ENCODE measurements at regions not wholly inside any gene's neighbourhood (a gene's known extent, or its start where the extent isn't known, plus 50 kb on each side); places are given as distances from the start of the nearest gene placed in this dataset.

DNA sequence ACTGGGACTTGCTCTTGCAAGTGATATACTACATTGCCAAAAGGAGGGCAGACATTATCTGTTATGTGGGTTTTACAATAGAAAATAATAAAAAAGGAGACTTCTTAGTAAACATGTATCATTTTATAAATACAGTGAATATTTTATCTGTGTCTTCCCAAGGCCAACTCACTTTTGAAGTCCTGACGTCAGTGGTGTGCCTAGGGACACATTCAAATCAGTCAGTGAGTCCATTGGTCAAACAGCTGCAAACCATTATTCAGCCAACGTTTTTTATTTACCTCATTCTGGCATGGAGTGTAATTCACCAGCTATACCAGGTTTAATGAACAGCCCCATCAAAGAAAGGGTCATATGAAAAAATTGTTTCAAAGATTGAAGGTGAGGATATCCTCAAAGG lies 263.7 kb downstream of the IPMK start:
- DNase-seq (ENCODE audit: low read depth) = no peak
- no peak overlapping the region for H3K4me3 ChIP-seq (ENCODE audit: low read depth, low read length)
- no peak for TF ChIP-seq CTCF (conservative IDR thresholded peaks at IDR 0.05; ENCODE audit: low read depth, low read length)

DNA sequence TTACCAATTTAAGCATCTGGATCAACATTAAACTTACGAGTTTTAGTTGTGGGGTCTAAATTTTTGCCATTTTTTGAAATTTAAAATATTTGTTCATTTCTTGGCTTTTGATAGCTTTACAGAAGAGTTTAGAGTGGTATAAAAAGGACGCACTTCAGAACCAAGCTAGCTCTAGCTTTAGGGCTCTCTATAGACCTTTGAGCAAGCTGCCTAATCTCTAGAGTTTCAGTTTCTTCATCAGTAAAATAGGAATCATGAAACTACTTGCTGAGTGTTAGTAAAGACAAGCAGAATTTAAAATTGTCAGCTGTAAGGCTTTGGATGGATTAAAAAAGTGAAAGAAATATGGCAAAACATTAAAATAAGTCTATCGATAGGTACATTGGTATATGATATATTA lies 266.5 kb downstream of the IPMK start:
- DNase-seq (ENCODE audit: low read depth) = no peak
- no peak for TF ChIP-seq CTCF (conservative IDR thresholded peaks at IDR 0.05; ENCODE audit: low read depth, low read length)
- H3K4me3 ChIP-seq (ENCODE audit: low read depth, low read length) = no peak overlapping the region

GRCh38 chr10:57996536-57996935 lies 271.2 kb downstream of the IPMK start:
- no peak for TF ChIP-seq CTCF (conservative IDR thresholded peaks at IDR 0.05; ENCODE audit: low read depth, low read length)
- H3K4me3 ChIP-seq (ENCODE audit: low read depth, low read length) = no peak overlapping the region
- no peak for DNase-seq (ENCODE audit: low read depth)

DNA sequence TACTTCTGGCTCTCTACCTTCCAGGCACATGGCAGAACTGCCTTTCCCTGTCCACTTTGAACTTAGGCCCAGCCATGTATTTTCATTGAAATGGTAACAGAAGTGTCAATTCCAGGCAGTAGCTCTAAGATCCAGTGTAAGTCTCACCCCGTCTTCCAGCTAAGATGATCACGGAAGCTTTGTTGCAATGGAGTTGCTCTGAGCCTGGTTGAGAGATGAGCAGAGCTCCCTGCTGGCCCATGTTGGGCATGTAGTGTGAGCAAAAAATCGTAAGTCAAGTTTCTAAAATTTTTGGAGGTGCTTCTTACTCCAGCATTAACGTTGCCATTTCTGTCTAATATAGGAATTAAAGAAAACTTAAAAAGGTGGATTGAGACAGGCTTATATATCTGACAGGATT lies 274.4 kb downstream of the IPMK start:
- no peak for TF ChIP-seq CTCF (conservative IDR thresholded peaks at IDR 0.05; ENCODE audit: low read depth, low read length)
- DNase-seq (ENCODE audit: low read depth) = no peak

DNA sequence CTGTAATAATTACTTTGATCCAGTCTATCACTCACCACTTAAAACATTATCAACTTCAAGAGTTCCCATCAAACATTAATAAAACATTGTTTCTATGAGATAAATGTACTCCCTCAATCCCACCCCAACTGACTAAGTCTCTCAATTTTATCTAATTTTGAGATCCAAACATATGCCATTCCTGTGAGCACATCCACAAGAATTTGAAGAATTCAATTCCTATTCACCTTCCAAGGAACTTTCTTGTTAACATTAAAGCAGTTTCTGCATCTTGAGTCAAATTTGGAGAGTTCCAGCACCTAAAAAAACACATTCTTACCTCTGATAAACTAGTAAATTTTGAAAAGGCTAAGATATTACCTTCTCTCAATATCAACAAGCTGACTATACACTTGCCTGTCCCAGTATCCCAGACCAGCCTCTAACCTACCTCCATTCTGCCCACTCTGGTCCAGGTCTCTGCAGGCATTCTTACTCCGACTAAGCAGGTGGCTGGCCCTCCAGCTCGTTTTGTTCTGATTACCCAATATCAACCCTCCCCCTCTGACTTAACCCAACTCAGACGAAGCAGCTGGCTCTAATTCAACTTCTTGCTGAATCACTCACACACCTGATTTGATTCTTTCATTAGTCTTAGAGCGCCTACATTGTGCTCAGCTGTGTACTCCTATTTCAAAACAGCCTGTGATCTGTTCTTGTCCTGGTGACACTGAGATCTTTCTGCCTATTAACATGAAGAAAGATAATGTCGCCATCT lies 275.2 kb downstream of the IPMK start:
- no peak for TF ChIP-seq CTCF (conservative IDR thresholded peaks at IDR 0.05; ENCODE audit: low read depth, low read length)
- peak; percentile 69 for DNase-seq (ENCODE audit: low read depth)

More for the DNA sequence above, 274.4 kb downstream of the IPMK start:
- no peak overlapping the region for H3K4me3 ChIP-seq (ENCODE audit: low read depth, low read length)

GRCh38 chr10:57988964-57989363 lies 278.7 kb downstream of the IPMK start:
- no peak for TF ChIP-seq CTCF (conservative IDR thresholded peaks at IDR 0.05; ENCODE audit: low read depth, low read length)
- H3K4me3 ChIP-seq (ENCODE audit: low read depth, low read length) = no peak overlapping the region
- DNase-seq (ENCODE audit: low read depth) = no peak

More for the DNA sequence above, 275.2 kb downstream of the IPMK start:
- no peak overlapping the region for H3K4me3 ChIP-seq (ENCODE audit: low read depth, low read length)

Data from choroid plexus epithelial cell (primary cell).